ENCODE measurements at regions not wholly inside any gene's neighbourhood (a gene's known extent, or its start where the extent isn't known, plus 50 kb on each side); places are given as distances from the start of the nearest gene placed in this dataset.

DNA sequence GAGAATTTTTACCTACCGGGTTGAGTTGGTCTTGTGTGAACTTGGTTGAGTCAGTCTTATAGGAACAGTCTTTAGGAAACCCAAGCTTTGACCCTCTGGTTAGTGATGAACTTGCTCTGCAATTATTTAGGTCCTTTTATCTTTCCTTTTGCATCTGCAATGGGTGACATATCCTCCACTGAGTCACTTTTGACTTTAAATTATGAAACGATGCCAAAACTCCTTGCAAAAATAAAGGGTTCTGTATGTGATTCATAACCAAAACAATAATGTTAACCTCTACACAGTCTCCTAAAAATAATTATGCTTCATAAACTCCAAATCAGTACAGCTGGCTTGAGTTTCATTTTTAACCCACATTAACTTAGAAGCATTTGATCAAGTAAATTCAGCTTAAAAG is 979.4 kb downstream of the GALC start:
- intact Hi-C loops (cut with micrococcal nuclease) (no loop called here), dilution Hi-C loops (cut with MboI; ENCODE audit: extremely low pct_ligation_motif_present, low sequenced_read_pairs) (no loop called here)
- no peak for FAIRE-seq
- Histone ChIP-seq H3K4me2 (ENCODE audit: insufficient read depth, low read length) (no peak overlapping the region), H3K4me1 (ENCODE audit: control insufficient read depth, extremely low read depth, insufficient read depth, low read length) (no peaks in the 10 kb centered on the region), H3K27me3 (ENCODE audit: control insufficient read depth in 2 of 2, insufficient read depth in 2 of 2, low read length in 2 of 2) (no peaks in the 10 kb centered on the region), H3K9ac (replicated peaks; ENCODE audit: extremely low read depth, insufficient read depth, low read length) (no peak overlapping the region), H2AFZ (ENCODE audit: low read depth, low read length) (no peak overlapping the region), H3K36me3 (ENCODE audit: control insufficient read depth in 2 of 2, extremely low read depth in 1 of 2, insufficient read depth in 2 of 2, low read length in 2 of 2) (no peaks in the 10 kb centered on the region), H4K20me1 (replicated peaks; ENCODE audit: control insufficient read depth, extremely low read depth, insufficient read depth, low read length) (no peaks in the 10 kb centered on the region), H3K9me3 (replicated peaks; ENCODE audit: control insufficient read depth, insufficient read depth, low read length) (no peaks in the 10 kb centered on the region), H3K79me2 (ENCODE audit: control insufficient read depth, insufficient read depth, low read length) (no peaks in the 10 kb centered on the region), H3K9me1 (replicated peaks; ENCODE audit: control insufficient read depth, extremely low read depth, insufficient read depth, low read length) (no peaks in the 10 kb centered on the region), H3K27ac (ENCODE audit: insufficient read depth, low read depth, low read length) (no peak overlapping the region), H3K4me3 (replicated peaks in 1 of 3; ENCODE audit: insufficient read depth in 1 of 3, low read depth in 1 of 3, low read length in 3 of 3) (no peak overlapping the region)
- TF ChIP-seq POLR2A (IDR thresholded peaks at IDR 0.05; ENCODE audit: low read depth, low read length) (no peak), GATA2 (IDR thresholded peaks at IDR 0.05; ENCODE audit: insufficient read depth, insufficient read length, low read depth, low read length) (no peak), EZH2 (IDR thresholded peaks at IDR 0.05; ENCODE audit: borderline replicate concordance, low read depth, low read length, severe bottlenecking) (no peak), FOS (IDR thresholded peaks at IDR 0.05; ENCODE audit: borderline replicate concordance, insufficient read depth, low read length) (no peak), MYC (IDR thresholded peaks at IDR 0.05; ENCODE audit: low read depth, low read length) (no peak), JUN (IDR thresholded peaks at IDR 0.05; ENCODE audit: borderline replicate concordance, insufficient read depth, insufficient read length, low read depth) (no peak), POLR2AphosphoS5 (IDR thresholded peaks at IDR 0.05; ENCODE audit: insufficient read depth, low read depth, low read length) (no peak)
- TF ChIP-seq, protein P1, sequence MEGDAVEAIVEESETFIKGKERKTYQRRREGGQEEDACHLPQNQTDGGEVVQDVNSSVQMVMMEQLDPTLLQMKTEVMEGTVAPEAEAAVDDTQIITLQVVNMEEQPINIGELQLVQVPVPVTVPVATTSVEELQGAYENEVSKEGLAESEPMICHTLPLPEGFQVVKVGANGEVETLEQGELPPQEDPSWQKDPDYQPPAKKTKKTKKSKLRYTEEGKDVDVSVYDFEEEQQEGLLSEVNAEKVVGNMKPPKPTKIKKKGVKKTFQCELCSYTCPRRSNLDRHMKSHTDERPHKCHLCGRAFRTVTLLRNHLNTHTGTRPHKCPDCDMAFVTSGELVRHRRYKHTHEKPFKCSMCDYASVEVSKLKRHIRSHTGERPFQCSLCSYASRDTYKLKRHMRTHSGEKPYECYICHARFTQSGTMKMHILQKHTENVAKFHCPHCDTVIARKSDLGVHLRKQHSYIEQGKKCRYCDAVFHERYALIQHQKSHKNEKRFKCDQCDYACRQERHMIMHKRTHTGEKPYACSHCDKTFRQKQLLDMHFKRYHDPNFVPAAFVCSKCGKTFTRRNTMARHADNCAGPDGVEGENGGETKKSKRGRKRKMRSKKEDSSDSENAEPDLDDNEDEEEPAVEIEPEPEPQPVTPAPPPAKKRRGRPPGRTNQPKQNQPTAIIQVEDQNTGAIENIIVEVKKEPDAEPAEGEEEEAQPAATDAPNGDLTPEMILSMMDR (IDR thresholded peaks at IDR 0.05; ENCODE audit: extremely low read depth in 1 of 2, insufficient read depth in 1 of 2, low read depth in 1 of 2, low read length in 2 of 2): no peak
- TF ChIP-seq, protein P2, sequence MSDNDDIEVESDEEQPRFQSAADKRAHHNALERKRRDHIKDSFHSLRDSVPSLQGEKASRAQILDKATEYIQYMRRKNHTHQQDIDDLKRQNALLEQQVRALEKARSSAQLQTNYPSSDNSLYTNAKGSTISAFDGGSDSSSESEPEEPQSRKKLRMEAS (IDR thresholded peaks at IDR 0.05; ENCODE audit: insufficient read depth, insufficient read length): no peak
- ChIA-PET POLR2A (no interaction called here), CTCF (no interaction called here)
- BruUV-seq (replicated peaks): no TSS peak
- no peak for DNase-seq (ENCODE audit: low read depth, low spot score)
